Neural cell (in vitro differentiated cells): ENCODE measurements at regions not wholly inside any gene's neighbourhood (a gene's known extent, or its start where the extent isn't known, plus 50 kb on each side); places are given as distances from the start of the nearest gene placed in this dataset.

Experiments
- H2AFZ ChIP-seq: fragments of 200-600, 300-800 bp; sonication (generic), shearing (Covaris generic); 2 replicates; pipeline ENCODE4 v1.6.0; 2014; ENCODE audit warnings: low read depth, mild to moderate bottlenecking, antibody characterized with exemption, low read length, moderate library complexity
- H3F3A ChIP-seq: fragments of 200-600 bp; shearing (Covaris generic); 2 replicates; pipeline ENCODE4 v1.6.1; 2016; ENCODE audit warnings: mild to moderate bottlenecking, moderate library complexity, mixed read lengths, antibody characterized with exemption, low read length; ENCODE audit not compliant: insufficient read depth, poor library complexity, severe bottlenecking
- H3K27ac ChIP-seq: fragments of 200-600, 300-800 bp; sonication (generic), shearing (Covaris generic); 2 replicates; pipeline ENCODE4 v1.5.1; 2014; ENCODE audit warnings: mild to moderate bottlenecking, low read length, moderate library complexity
- H3K27me3 ChIP-seq: fragments of 300-800, 200-600 bp; sonication (generic), shearing (Covaris generic); 2 replicates; pipeline ENCODE4 v1.6.0; 2014; ENCODE audit warnings: mild to moderate bottlenecking, low read depth, low read length, moderate library complexity; ENCODE audit not compliant: insufficient read depth
- H3K36me3 ChIP-seq: fragments of 300-800, 200-600 bp; sonication (generic), shearing (Covaris generic); 2 replicates; pipeline ENCODE4 v1.5.1; 2014; ENCODE audit warnings: mild to moderate bottlenecking, antibody characterized with exemption, low read length, moderate library complexity; ENCODE audit not compliant: insufficient read depth
- H3K4me2 ChIP-seq: fragments of 300-800, 200-600 bp; sonication (generic), shearing (Covaris generic); 2 replicates; pipeline ENCODE4 v1.6.0; 2014; ENCODE audit warnings: mild to moderate bottlenecking, low read length
- H3K4me3 ChIP-seq: fragments of 300-800, 200-600 bp; sonication (generic), shearing (Covaris generic); 2 replicates; pipeline ENCODE4 v1.5.1; 2014; ENCODE audit warnings: mild to moderate bottlenecking, low read length, moderate library complexity
- H3K79me2 ChIP-seq: fragments of 200-600 bp; shearing (Covaris generic); replicated peaks from 2 replicates; pipeline ENCODE4 v1.6.0; 2014; ENCODE audit warnings: mild to moderate bottlenecking, low read length, moderate library complexity; ENCODE audit not compliant: insufficient read depth
- H3K9ac ChIP-seq: fragments of 300-800, 200-600 bp; sonication (generic), shearing (Covaris generic); 2 replicates; pipeline ENCODE4 v1.6.1; 2016; ENCODE audit warnings: mild to moderate bottlenecking, low read length, mixed read lengths
- H3K9me2 ChIP-seq: fragments of 200-600 bp; shearing (Covaris generic); 2 replicates; pipeline ENCODE4 v1.6.1; 2016; ENCODE audit warnings: mild to moderate bottlenecking, low read length, mixed read lengths; ENCODE audit not compliant: insufficient read depth
- H3K9me3 ChIP-seq: fragments of 200-600, 300-800 bp; sonication (generic), shearing (Covaris generic); 2 replicates; pipeline ENCODE4 v1.6.1; 2016; ENCODE audit warnings: mild to moderate bottlenecking, mixed run types, low read length, moderate library complexity, mixed read lengths
- H4K20me1 ChIP-seq: fragments of 200-600 bp; shearing (Covaris generic); 2 replicates; pipeline ENCODE4 v1.6.1; 2016; ENCODE audit warnings: mild to moderate bottlenecking, mixed run types; ENCODE audit not compliant: insufficient read depth
- EP300 ChIP-seq: fragments of 450-650 bp; conservative IDR thresholded peaks from 2 replicates; pipeline ENCODE4 v1.6.1; 2014; ENCODE audit warnings: antibody characterized with exemption, mild to moderate bottlenecking, moderate library complexity; ENCODE audit not compliant: poor library complexity, severe bottlenecking
- EZH2 ChIP-seq: fragments of 200-600, 300-800 bp; shearing (Covaris generic), sonication (generic); IDR thresholded peaks from 2 replicates; pipeline ENCODE4 v1.6.1; 2014; ENCODE audit warnings: antibody characterized with exemption, low read length, borderline replicate concordance, mild to moderate bottlenecking; ENCODE audit not compliant: insufficient read depth, poor library complexity, severe bottlenecking
- MXI1 ChIP-seq: fragments of 450-650 bp; conservative IDR thresholded peaks from 2 replicates; pipeline ENCODE4 v1.6.1; 2014; ENCODE audit warnings: antibody characterized with exemption, mild to moderate bottlenecking; ENCODE audit not compliant: poor library complexity, severe bottlenecking
- POLR2AphosphoS5 ChIP-seq: IDR thresholded peaks from 2 replicates; pipeline ENCODE4 v1.6.1; 2012
- RAD21 ChIP-seq: fragments of 450-650 bp; conservative IDR thresholded peaks from 2 replicates; pipeline ENCODE4 v1.6.1; 2014; ENCODE audit warnings: antibody characterized with exemption, mild to moderate bottlenecking, moderate library complexity
- SMC3 ChIP-seq: fragments of 450-650 bp; conservative IDR thresholded peaks from 2 replicates; pipeline ENCODE4 v1.6.1; 2014; ENCODE audit warnings: antibody characterized with exemption, mild to moderate bottlenecking, moderate library complexity; ENCODE audit not compliant: poor library complexity
- TAF1 ChIP-seq: IDR thresholded peaks from 2 replicates; pipeline ENCODE4 v1.6.1; 2012; ENCODE audit warnings: low read depth
- TF ChIP-seq, protein P1 (sequence below): IDR thresholded peaks from 2 replicates; pipeline ENCODE4 v1.6.1; 2012; ENCODE audit warnings: borderline replicate concordance
- TF ChIP-seq, protein P2 (sequence below): fragments of 450-650 bp; IDR thresholded peaks from 2 replicates; pipeline ENCODE4 v1.5.1; 2014; ENCODE audit warnings: antibody characterized with exemption, mild to moderate bottlenecking, moderate library complexity; ENCODE audit not compliant: poor library complexity, severe bottlenecking

DNA sequence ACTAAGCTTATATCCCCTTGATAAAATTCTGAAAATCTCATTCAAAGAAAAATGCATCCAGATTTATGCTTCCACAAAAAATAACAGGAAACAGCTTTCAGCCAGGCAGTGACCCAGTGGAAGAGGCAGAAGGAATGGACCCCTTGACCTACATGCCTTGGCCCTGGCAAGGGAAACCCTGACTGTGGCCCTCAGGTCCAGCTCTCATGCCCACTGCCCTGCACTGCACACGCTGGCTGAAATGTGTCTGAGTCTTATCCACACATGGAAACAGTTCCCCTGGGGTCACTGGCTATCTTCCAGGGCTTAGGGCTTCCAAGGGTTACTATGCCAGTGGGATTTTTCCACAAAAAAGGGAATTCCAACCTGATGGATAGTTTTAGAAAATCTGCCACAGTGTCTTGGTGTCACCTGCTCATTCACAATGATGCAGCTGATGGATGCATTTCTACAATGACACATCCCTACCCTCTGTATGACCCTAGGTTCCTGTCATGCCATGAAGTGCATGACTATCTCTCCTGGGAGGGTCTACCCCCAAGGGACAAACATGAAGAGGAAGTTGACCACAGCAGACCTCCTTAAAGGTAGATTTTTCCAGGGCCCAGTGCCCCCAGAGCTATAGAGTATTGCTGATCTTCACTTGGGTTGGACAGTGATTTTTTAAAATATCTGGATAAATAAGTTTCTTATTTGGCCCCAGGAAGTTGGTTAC lies 121.9 kb upstream of the CD93 start:
- TF ChIP-seq, protein P1, sequence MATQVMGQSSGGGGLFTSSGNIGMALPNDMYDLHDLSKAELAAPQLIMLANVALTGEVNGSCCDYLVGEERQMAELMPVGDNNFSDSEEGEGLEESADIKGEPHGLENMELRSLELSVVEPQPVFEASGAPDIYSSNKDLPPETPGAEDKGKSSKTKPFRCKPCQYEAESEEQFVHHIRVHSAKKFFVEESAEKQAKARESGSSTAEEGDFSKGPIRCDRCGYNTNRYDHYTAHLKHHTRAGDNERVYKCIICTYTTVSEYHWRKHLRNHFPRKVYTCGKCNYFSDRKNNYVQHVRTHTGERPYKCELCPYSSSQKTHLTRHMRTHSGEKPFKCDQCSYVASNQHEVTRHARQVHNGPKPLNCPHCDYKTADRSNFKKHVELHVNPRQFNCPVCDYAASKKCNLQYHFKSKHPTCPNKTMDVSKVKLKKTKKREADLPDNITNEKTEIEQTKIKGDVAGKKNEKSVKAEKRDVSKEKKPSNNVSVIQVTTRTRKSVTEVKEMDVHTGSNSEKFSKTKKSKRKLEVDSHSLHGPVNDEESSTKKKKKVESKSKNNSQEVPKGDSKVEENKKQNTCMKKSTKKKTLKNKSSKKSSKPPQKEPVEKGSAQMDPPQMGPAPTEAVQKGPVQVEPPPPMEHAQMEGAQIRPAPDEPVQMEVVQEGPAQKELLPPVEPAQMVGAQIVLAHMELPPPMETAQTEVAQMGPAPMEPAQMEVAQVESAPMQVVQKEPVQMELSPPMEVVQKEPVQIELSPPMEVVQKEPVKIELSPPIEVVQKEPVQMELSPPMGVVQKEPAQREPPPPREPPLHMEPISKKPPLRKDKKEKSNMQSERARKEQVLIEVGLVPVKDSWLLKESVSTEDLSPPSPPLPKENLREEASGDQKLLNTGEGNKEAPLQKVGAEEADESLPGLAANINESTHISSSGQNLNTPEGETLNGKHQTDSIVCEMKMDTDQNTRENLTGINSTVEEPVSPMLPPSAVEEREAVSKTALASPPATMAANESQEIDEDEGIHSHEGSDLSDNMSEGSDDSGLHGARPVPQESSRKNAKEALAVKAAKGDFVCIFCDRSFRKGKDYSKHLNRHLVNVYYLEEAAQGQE: no peak
- TF ChIP-seq TAF1 (no peak), EP300 (no peak), EZH2 (no peak), RAD21 (no peak), SMC3 (no peak), MXI1 (no peak), POLR2AphosphoS5 (no peak)
- TF ChIP-seq, protein P2, sequence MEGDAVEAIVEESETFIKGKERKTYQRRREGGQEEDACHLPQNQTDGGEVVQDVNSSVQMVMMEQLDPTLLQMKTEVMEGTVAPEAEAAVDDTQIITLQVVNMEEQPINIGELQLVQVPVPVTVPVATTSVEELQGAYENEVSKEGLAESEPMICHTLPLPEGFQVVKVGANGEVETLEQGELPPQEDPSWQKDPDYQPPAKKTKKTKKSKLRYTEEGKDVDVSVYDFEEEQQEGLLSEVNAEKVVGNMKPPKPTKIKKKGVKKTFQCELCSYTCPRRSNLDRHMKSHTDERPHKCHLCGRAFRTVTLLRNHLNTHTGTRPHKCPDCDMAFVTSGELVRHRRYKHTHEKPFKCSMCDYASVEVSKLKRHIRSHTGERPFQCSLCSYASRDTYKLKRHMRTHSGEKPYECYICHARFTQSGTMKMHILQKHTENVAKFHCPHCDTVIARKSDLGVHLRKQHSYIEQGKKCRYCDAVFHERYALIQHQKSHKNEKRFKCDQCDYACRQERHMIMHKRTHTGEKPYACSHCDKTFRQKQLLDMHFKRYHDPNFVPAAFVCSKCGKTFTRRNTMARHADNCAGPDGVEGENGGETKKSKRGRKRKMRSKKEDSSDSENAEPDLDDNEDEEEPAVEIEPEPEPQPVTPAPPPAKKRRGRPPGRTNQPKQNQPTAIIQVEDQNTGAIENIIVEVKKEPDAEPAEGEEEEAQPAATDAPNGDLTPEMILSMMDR: no peak
- Histone ChIP-seq H3K9me3 (no peaks in the 10 kb centered on the region), H3K9me2 (no peaks in the 10 kb centered on the region), H3K36me3 (no peaks in the 10 kb centered on the region), H2AFZ (no peak overlapping the region), H3K4me2 (no peak overlapping the region), H3K4me3 (no peak overlapping the region), H4K20me1 (no peaks in the 10 kb centered on the region), H3F3A (no peaks in the 10 kb centered on the region), H3K27me3 (no peaks in the 10 kb centered on the region), H3K79me2 (no peaks in the 10 kb centered on the region), H3K9ac (no peak overlapping the region), H3K27ac (no peak overlapping the region)

DNA sequence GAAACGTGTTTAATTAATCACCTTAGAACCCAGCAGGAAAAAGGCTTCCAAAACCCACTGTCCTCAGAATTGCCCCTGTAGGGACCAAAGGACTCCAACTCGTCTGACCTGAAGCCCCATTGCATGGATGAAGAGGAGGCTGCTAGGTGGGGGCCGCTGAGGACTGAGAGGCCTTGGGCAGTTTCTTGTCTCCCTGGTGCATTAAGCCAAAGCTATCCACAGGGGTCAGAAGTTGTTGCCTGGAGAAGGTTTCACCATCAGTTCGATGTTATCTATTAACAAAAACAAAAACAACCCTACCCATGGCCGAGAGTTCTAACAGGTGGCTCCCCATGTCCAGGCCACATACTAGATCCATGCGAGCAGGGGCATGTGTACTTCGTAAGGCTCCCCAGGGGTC lies 120.9 kb upstream of the CD93 start:
- H4K20me1 ChIP-seq: no peaks in the 10 kb centered on the region
- H3K9me2 ChIP-seq: no peaks in the 10 kb centered on the region
- H3K27ac ChIP-seq: no peak overlapping the region
- H3K4me2 ChIP-seq: no peak overlapping the region
- H3F3A ChIP-seq: no peaks in the 10 kb centered on the region
- H3K36me3 ChIP-seq: no peaks in the 10 kb centered on the region
- H3K4me3 ChIP-seq: no peak overlapping the region
- H3K9me3 ChIP-seq: no peaks in the 10 kb centered on the region
- no peak overlapping the region for H2AFZ ChIP-seq
- H3K27me3 ChIP-seq: no peaks in the 10 kb centered on the region
- H3K9ac ChIP-seq: no peak overlapping the region
- no peak for TF ChIP-seq TAF1
- no peak for TF ChIP-seq EZH2
- TF ChIP-seq, protein P2: no peak
- no peak for TF ChIP-seq RAD21
- TF ChIP-seq POLR2AphosphoS5: no peak
- TF ChIP-seq SMC3: no peak
- no peak for TF ChIP-seq EP300
- TF ChIP-seq, protein P1: no peak
- no peak for TF ChIP-seq MXI1
- no peaks in the 10 kb centered on the region for H3K79me2 ChIP-seq
